Fibroblast of the aortic adventitia (primary cell): ENCODE measurements at regions not wholly inside any gene's neighbourhood (a gene's known extent, or its start where the extent isn't known, plus 50 kb on each side); places are given as distances from the start of the nearest gene placed in this dataset.

Experiments used
- DNase-seq: peaks from one replicate; pipeline ENCODE4 v3.0.0-alpha.2; 2010; ENCODE audit warnings: low read depth
- H3K4me3 ChIP-seq: 2 replicates; pipeline ENCODE4 v1.5.1; 2011; ENCODE audit warnings: low read depth, mild to moderate bottlenecking, control low read depth, low read length, moderate library complexity
- CTCF ChIP-seq: IDR thresholded peaks from 2 replicates; pipeline ENCODE4 v1.5.1; 2011; ENCODE audit warnings: mild to moderate bottlenecking, low read length, control low read depth, inconsistent platforms; ENCODE audit not compliant: insufficient read depth

- no peak overlapping the region for H3K4me3 ChIP-seq
- TF ChIP-seq CTCF, result no peak
- DNase-seq, result no peak
Observed at GRCh38 chr11:119943298-119943655, 194.6 kb downstream of the TRIM29 start.

GRCh38 chr11:119942583-119943297 lies 195.2 kb downstream of the TRIM29 start:
- DNase-seq, result peak; percentile 4
- H3K4me3 ChIP-seq, result no peak overlapping the region
- TF ChIP-seq CTCF, result no peak

- no peak for DNase-seq
- no peak for TF ChIP-seq CTCF
Observed at GRCh38 chr11:119941636-119942411, 196.1 kb downstream of the TRIM29 start.

GRCh38 chr11:119941171-119941570 lies 196.7 kb downstream of the TRIM29 start:
- no peak for TF ChIP-seq CTCF
- DNase-seq, result no peak
- H3K4me3 ChIP-seq, result no peak overlapping the region

More at GRCh38 chr11:119941636-119942411, 196.1 kb downstream of the TRIM29 start:
- H3K4me3 ChIP-seq, result no peak overlapping the region

GRCh38 chr11:119940401-119940976 lies 197.4 kb downstream of the TRIM29 start:
- H3K4me3 ChIP-seq, result no peak overlapping the region
- DNase-seq, result no peak
- no peak for TF ChIP-seq CTCF

GRCh38 chr11:119937412-119937811 lies 200.5 kb downstream of the TRIM29 start:
- DNase-seq, result no peak
- TF ChIP-seq CTCF, result no peak
- no peak overlapping the region for H3K4me3 ChIP-seq
